ENCODE measurements at regions not wholly inside any gene's neighbourhood (a gene's known extent, or its start where the extent isn't known, plus 50 kb on each side); places are given as distances from the start of the nearest gene placed in this dataset.

DNA sequence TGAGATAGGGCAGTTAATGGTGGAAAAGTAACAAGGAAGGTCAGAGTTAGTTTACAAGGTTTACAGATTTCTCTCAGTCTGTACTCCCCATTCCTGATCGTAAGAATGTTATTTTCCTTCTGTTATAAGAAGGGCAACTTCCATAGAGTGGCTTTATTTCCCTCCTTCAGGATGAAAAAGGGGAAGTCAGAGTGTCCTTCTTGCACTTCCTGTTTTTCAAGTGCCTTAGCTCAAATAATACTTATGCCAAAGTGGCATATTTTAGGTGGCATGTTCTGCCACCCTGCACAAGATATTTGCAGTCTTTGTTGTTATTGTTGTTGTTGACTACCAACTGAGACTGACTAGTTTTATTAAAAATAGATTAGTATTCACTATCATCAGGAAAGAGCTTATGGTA lies 730.7 kb upstream of the ADGRL4 start:
- no peak for TF ChIP-seq NR2F2 (IDR thresholded peaks at IDR 0.05)
- TF ChIP-seq RXRA (IDR thresholded peaks at IDR 0.05) = no peak
- TF ChIP-seq, protein P1, sequence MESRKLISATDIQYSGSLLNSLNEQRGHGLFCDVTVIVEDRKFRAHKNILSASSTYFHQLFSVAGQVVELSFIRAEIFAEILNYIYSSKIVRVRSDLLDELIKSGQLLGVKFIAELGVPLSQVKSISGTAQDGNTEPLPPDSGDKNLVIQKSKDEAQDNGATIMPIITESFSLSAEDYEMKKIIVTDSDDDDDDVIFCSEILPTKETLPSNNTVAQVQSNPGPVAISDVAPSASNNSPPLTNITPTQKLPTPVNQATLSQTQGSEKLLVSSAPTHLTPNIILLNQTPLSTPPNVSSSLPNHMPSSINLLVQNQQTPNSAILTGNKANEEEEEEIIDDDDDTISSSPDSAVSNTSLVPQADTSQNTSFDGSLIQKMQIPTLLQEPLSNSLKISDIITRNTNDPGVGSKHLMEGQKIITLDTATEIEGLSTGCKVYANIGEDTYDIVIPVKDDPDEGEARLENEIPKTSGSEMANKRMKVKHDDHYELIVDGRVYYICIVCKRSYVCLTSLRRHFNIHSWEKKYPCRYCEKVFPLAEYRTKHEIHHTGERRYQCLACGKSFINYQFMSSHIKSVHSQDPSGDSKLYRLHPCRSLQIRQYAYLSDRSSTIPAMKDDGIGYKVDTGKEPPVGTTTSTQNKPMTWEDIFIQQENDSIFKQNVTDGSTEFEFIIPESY (IDR thresholded peaks at IDR 0.05) = no peak
- no peak for TF ChIP-seq EGR1 (IDR thresholded peaks at IDR 0.05; ENCODE audit: low read depth in 2 of 2)
- TF ChIP-seq SP1 (IDR thresholded peaks at IDR 0.05) = no peak
- no peak for TF ChIP-seq TAF1 (conservative IDR thresholded peaks at IDR 0.05)
- TF ChIP-seq JUND (IDR thresholded peaks at IDR 0.05) = no peak
- TF ChIP-seq, protein P2, sequence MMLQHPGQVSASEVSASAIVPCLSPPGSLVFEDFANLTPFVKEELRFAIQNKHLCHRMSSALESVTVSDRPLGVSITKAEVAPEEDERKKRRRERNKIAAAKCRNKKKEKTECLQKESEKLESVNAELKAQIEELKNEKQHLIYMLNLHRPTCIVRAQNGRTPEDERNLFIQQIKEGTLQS (IDR thresholded peaks at IDR 0.05) = no peak
- TF ChIP-seq, protein P3, sequence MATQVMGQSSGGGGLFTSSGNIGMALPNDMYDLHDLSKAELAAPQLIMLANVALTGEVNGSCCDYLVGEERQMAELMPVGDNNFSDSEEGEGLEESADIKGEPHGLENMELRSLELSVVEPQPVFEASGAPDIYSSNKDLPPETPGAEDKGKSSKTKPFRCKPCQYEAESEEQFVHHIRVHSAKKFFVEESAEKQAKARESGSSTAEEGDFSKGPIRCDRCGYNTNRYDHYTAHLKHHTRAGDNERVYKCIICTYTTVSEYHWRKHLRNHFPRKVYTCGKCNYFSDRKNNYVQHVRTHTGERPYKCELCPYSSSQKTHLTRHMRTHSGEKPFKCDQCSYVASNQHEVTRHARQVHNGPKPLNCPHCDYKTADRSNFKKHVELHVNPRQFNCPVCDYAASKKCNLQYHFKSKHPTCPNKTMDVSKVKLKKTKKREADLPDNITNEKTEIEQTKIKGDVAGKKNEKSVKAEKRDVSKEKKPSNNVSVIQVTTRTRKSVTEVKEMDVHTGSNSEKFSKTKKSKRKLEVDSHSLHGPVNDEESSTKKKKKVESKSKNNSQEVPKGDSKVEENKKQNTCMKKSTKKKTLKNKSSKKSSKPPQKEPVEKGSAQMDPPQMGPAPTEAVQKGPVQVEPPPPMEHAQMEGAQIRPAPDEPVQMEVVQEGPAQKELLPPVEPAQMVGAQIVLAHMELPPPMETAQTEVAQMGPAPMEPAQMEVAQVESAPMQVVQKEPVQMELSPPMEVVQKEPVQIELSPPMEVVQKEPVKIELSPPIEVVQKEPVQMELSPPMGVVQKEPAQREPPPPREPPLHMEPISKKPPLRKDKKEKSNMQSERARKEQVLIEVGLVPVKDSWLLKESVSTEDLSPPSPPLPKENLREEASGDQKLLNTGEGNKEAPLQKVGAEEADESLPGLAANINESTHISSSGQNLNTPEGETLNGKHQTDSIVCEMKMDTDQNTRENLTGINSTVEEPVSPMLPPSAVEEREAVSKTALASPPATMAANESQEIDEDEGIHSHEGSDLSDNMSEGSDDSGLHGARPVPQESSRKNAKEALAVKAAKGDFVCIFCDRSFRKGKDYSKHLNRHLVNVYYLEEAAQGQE (IDR thresholded peaks at IDR 0.05) = no peak
- TF ChIP-seq, protein P4, sequence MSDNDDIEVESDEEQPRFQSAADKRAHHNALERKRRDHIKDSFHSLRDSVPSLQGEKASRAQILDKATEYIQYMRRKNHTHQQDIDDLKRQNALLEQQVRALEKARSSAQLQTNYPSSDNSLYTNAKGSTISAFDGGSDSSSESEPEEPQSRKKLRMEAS (IDR thresholded peaks at IDR 0.05) = no peak
- no peak for TF ChIP-seq YY1 (IDR thresholded peaks at IDR 0.05)
- TF ChIP-seq GABPA (IDR thresholded peaks at IDR 0.05 in 1 of 2, conservative IDR thresholded peaks at IDR 0.05 in 1 of 2) = no peak
- TF ChIP-seq FOXA2 (IDR thresholded peaks at IDR 0.05) = no peak
- no peak for TF ChIP-seq FOXA1 (IDR thresholded peaks at IDR 0.05)
- TF ChIP-seq, protein P5, sequence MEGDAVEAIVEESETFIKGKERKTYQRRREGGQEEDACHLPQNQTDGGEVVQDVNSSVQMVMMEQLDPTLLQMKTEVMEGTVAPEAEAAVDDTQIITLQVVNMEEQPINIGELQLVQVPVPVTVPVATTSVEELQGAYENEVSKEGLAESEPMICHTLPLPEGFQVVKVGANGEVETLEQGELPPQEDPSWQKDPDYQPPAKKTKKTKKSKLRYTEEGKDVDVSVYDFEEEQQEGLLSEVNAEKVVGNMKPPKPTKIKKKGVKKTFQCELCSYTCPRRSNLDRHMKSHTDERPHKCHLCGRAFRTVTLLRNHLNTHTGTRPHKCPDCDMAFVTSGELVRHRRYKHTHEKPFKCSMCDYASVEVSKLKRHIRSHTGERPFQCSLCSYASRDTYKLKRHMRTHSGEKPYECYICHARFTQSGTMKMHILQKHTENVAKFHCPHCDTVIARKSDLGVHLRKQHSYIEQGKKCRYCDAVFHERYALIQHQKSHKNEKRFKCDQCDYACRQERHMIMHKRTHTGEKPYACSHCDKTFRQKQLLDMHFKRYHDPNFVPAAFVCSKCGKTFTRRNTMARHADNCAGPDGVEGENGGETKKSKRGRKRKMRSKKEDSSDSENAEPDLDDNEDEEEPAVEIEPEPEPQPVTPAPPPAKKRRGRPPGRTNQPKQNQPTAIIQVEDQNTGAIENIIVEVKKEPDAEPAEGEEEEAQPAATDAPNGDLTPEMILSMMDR (IDR thresholded peaks at IDR 0.05; ENCODE audit: low read depth, low read length, missing input control) = no peak
- no peak for TF ChIP-seq HNF4A (conservative IDR thresholded peaks at IDR 0.05)
- TF ChIP-seq HNF4G (IDR thresholded peaks at IDR 0.05) = no peak
- Histone ChIP-seq H3K27me3 (ENCODE audit: control insufficient read depth in 4 of 4, insufficient read depth in 4 of 4, low read length in 3 of 4) (no peaks in the 10 kb centered on the region), H3K36me3 (ENCODE audit: control insufficient read depth in 4 of 4, insufficient read depth in 3 of 4, low read depth in 1 of 4, low read length in 3 of 4) (no peaks in the 10 kb centered on the region), H3K9me3 (ENCODE audit: control insufficient read depth in 4 of 4, low read length in 3 of 4) (no peaks in the 10 kb centered on the region), H3K27ac (ENCODE audit: low read depth in 1 of 2, low read length in 2 of 2) (no peak overlapping the region), H3K9ac (ENCODE audit: low read depth in 1 of 2, low read length in 2 of 2) (no peak overlapping the region), H3K4me3 (ENCODE audit: low read depth in 1 of 3, low read length in 3 of 3) (no peak overlapping the region), H3K4me1 (ENCODE audit: control insufficient read depth in 4 of 4, insufficient read depth in 4 of 4, low read length in 3 of 4) (no peaks in the 10 kb centered on the region)
- no peak for DNase-seq (ENCODE audit: low spot score)
- 79% methylated on average over 1 of the region's 1 CpG for WGBS

DNA sequence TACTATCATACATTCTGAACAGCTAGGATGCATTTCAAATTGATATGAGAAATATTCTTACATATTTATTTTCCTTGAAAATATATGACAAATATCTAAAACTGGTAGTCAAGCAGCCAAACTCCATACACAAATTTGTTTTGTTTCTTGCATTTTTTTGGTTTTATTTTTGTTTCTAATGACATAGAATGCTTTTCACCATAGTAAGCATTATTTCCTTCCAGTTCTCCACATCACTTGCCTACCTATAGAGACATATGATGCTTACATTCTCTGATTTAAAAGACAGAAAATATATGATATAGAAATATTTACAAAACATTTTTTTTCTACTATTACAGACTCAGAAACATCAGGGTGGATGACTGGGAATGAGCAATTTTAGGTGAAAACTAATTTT lies 726.4 kb upstream of the ADGRL4 start:
- Histone ChIP-seq H3K4me3 (ENCODE audit: low read depth in 1 of 3, low read length in 3 of 3) (no peak overlapping the region), H3K36me3 (ENCODE audit: control insufficient read depth in 4 of 4, insufficient read depth in 3 of 4, low read depth in 1 of 4, low read length in 3 of 4) (no peaks in the 10 kb centered on the region), H3K9me3 (ENCODE audit: control insufficient read depth in 4 of 4, low read length in 3 of 4) (no peaks in the 10 kb centered on the region), H3K4me1 (ENCODE audit: control insufficient read depth in 4 of 4, insufficient read depth in 4 of 4, low read length in 3 of 4) (no peaks in the 10 kb centered on the region), H3K9ac (ENCODE audit: low read depth in 1 of 2, low read length in 2 of 2) (no peak overlapping the region), H3K27me3 (ENCODE audit: control insufficient read depth in 4 of 4, insufficient read depth in 4 of 4, low read length in 3 of 4) (no peaks in the 10 kb centered on the region), H3K27ac (ENCODE audit: low read depth in 1 of 2, low read length in 2 of 2) (no peak overlapping the region)
- DNase-seq (ENCODE audit: low spot score) = no peak
- TF ChIP-seq, protein P1 (IDR thresholded peaks at IDR 0.05) = no peak
- TF ChIP-seq JUND (IDR thresholded peaks at IDR 0.05) (no peak), HNF4G (IDR thresholded peaks at IDR 0.05) (no peak), TAF1 (conservative IDR thresholded peaks at IDR 0.05) (no peak), YY1 (IDR thresholded peaks at IDR 0.05) (no peak), RXRA (IDR thresholded peaks at IDR 0.05) (no peak), GABPA (IDR thresholded peaks at IDR 0.05 in 1 of 2, conservative IDR thresholded peaks at IDR 0.05 in 1 of 2) (no peak), NR2F2 (IDR thresholded peaks at IDR 0.05) (no peak), HNF4A (conservative IDR thresholded peaks at IDR 0.05) (no peak)
- TF ChIP-seq, protein P5 (IDR thresholded peaks at IDR 0.05; ENCODE audit: low read depth, low read length, missing input control) = no peak
- TF ChIP-seq, protein P4 (IDR thresholded peaks at IDR 0.05) = no peak
- TF ChIP-seq, protein P2 (IDR thresholded peaks at IDR 0.05) = no peak

Measured in liver (tissue), 8 donors.